Gastrocnemius medialis (tissue), 4 donors: ENCODE measurements at regions not wholly inside any gene's neighbourhood (a gene's known extent, or its start where the extent isn't known, plus 50 kb on each side); places are given as distances from the start of the nearest gene placed in this dataset.

Experiments used
- ATAC-seq, 2 donors: fragments of 150-250 bp; one replicate each; pipeline ENCODE4 v1.9.1; 2016
- DNase-seq, 2 donors: peaks; one replicate each; pipeline ENCODE4 v3.0.0-alpha.2; 2019
- H3K27ac ChIP-seq, 4 donors: fragments of 200-600 bp; sonication (generic); 1 replicate in 1 of 4; 2 replicates in 3 of 4; pipeline ENCODE4 v1.5.1; 2016 to 2018; ENCODE audit warnings: mild to moderate bottlenecking in 2 of 4, moderate library complexity in 1 of 4
- H3K27me3 ChIP-seq, 3 donors: fragments of 200-600 bp; sonication (generic) in 2 of 3; 1 replicate in 1 of 3; 2 replicates in 2 of 3; pipeline versions ENCODE4 v1.5.1 to v1.6.0; 2016 to 2019; ENCODE audit warnings: mild to moderate bottlenecking in 1 of 3, moderate library complexity in 1 of 3
- H3K36me3 ChIP-seq, 2 donors: fragments of 200-600 bp; sonication (generic) in 1 of 2; one replicate each; pipeline ENCODE4 v1.5.1; 2017 to 2018
- H3K4me1 ChIP-seq, 2 donors: fragments of 200-600 bp; sonication (generic) in 1 of 2; one replicate each; pipeline ENCODE4 v1.5.1; 2016 to 2017; ENCODE audit warnings: mild to moderate bottlenecking in 2 of 2
- H3K4me3 ChIP-seq, 4 donors: fragments of 200-600 bp; sonication (generic) in 3 of 4; 1 replicate in 1 of 4; 2 replicates in 3 of 4; pipeline ENCODE4 v1.5.1; 2016 to 2019; ENCODE audit warnings: mild to moderate bottlenecking in 2 of 4
- H3K9me3 ChIP-seq, 3 donors: fragments of 200-600 bp; sonication (generic) in 2 of 3; 1 replicate in 1 of 3; 2 replicates in 2 of 3; pipeline ENCODE4 v1.5.1; 2016 to 2019
- POLR2A ChIP-seq, 2 donors: fragments of 450-650 bp; IDR thresholded peaks; one replicate each; pipeline ENCODE4 v1.6.1; 2017; ENCODE audit warnings: antibody characterized with exemption in 2 of 2, mild to moderate bottlenecking in 2 of 2, moderate library complexity in 2 of 2
- in situ Hi-C, 4 donors: fragments of 200-750 bp; cut with MboI; loops; one replicate each; pipeline versions ENCODE4 v1.15.0 to v1.8.0; 2017; ENCODE audit warnings: low sequenced_read_pairs in 4 of 4
- intact Hi-C: fragments of 100-400 bp; cut with DNase I; formaldehyde crosslinking; loops from one replicate; pipeline ENCODE4 v1.15.1; 2023; ENCODE audit warnings: low total_unique reads
- TF ChIP-seq, protein P1 (sequence below), 5 experiments: fragments of 450-650 bp in 3 of 5; fragments of 200-600 bp in 2 of 5; sonication (generic) in 2 of 5; IDR thresholded peaks in 4 of 5; conservative IDR thresholded peaks in 1 of 5; 1 replicate in 4 of 5; 2 replicates in 1 of 5; pipeline ENCODE4 v1.5.1; 2016 to 2019; ENCODE audit warnings: antibody characterized with exemption in 5 of 5, mild to moderate bottlenecking in 3 of 5, moderate library complexity in 3 of 5

- no peak for TF ChIP-seq POLR2A (IDR thresholded peaks at IDR 0.05)
- TF ChIP-seq, protein P1, sequence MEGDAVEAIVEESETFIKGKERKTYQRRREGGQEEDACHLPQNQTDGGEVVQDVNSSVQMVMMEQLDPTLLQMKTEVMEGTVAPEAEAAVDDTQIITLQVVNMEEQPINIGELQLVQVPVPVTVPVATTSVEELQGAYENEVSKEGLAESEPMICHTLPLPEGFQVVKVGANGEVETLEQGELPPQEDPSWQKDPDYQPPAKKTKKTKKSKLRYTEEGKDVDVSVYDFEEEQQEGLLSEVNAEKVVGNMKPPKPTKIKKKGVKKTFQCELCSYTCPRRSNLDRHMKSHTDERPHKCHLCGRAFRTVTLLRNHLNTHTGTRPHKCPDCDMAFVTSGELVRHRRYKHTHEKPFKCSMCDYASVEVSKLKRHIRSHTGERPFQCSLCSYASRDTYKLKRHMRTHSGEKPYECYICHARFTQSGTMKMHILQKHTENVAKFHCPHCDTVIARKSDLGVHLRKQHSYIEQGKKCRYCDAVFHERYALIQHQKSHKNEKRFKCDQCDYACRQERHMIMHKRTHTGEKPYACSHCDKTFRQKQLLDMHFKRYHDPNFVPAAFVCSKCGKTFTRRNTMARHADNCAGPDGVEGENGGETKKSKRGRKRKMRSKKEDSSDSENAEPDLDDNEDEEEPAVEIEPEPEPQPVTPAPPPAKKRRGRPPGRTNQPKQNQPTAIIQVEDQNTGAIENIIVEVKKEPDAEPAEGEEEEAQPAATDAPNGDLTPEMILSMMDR (IDR thresholded peaks at IDR 0.05 in 4 of 5, conservative IDR thresholded peaks at IDR 0.05 in 1 of 5), result no peak
- ATAC-seq (no peak), DNase-seq (no peak)
- Histone ChIP-seq H3K27me3 (no peaks in the 10 kb centered on the region), H3K27ac (no peak overlapping the region), H3K9me3 (no peaks in the 10 kb centered on the region), H3K4me1 (no peaks in the 10 kb centered on the region), H3K4me3 (no peak overlapping the region), H3K36me3 (no peaks in the 10 kb centered on the region)
- intact Hi-C loops (no loop called here), in situ Hi-C loops (no loop called here)
Measured at GRCh38 chr4:37745946-37746345, 59.8 kb upstream of the RELL1 start.

DNA sequence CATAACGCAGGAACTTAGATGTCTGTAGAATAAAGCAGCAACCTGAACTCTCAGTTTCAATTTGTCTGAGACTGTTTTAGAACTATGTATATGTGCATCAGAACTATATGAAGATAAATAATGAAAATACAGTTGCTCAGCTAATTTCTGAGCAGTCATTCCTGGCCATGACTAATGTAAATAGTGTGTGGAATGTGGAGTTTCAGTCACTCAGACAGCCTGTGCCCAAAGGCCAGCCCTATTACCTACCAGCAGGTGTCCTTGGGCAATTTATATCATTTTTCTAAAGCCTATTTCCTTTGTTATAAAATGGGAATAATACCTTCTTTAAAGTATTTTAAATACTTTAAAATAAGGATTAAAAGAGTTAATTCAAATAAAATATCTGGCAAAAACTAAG lies 56.0 kb upstream of the RELL1 start:
- ATAC-seq (no peak), DNase-seq (no peak)
- TF ChIP-seq, protein P1 (IDR thresholded peaks at IDR 0.05 in 4 of 5, conservative IDR thresholded peaks at IDR 0.05 in 1 of 5), result no peak
- no peak for TF ChIP-seq POLR2A (IDR thresholded peaks at IDR 0.05)
- H3K4me1 ChIP-seq, result no peaks in the 10 kb centered on the region
- no peaks in the 10 kb centered on the region for H3K9me3 ChIP-seq
- no peak overlapping the region for H3K27ac ChIP-seq
- H3K36me3 ChIP-seq, result no peaks in the 10 kb centered on the region
- in situ Hi-C loops (no loop called here), intact Hi-C loops (no loop called here)
- H3K4me3 ChIP-seq, result no peak overlapping the region
- no peaks in the 10 kb centered on the region for H3K27me3 ChIP-seq

- Histone ChIP-seq H3K4me1 (no peaks in the 10 kb centered on the region), H3K36me3 (no peaks in the 10 kb centered on the region), H3K27ac (no peak overlapping the region), H3K27me3 (no peaks in the 10 kb centered on the region), H3K9me3 (no peaks in the 10 kb centered on the region), H3K4me3 (no peak overlapping the region)
- intact Hi-C loops (no loop called here), in situ Hi-C loops (no loop called here)
- TF ChIP-seq POLR2A (IDR thresholded peaks at IDR 0.05), result no peak
- TF ChIP-seq, protein P1 (IDR thresholded peaks at IDR 0.05 in 4 of 5, conservative IDR thresholded peaks at IDR 0.05 in 1 of 5), result no peak
- ATAC-seq (no peak), DNase-seq (no peak)
Measured at GRCh38 chr4:37741564-37741963, 55.4 kb upstream of the RELL1 start.

DNA sequence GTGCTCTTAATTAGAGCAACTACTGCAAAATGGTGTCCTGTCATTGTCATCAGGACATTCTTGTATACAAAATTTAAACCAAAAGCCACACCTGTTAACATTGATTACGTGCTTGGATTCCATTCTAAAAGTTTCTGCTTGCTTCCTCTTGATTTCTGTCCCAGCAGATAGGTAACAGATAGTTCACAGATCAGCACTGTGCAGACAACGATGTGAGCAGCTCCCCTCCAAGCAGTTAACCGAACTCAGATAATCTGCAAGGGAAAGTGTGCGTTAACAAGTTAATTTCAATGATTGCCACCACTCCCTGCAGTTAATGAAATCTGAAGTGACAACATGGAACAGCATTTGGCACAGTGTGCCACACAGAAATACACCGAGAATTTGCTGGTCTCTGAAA lies 54.4 kb upstream of the RELL1 start:
- no peaks in the 10 kb centered on the region for H3K27me3 ChIP-seq
- in situ Hi-C loops, result no loop called here
- TF ChIP-seq, protein P1 (IDR thresholded peaks at IDR 0.05 in 4 of 5, conservative IDR thresholded peaks at IDR 0.05 in 1 of 5), result no peak
- TF ChIP-seq POLR2A (IDR thresholded peaks at IDR 0.05), result no peak
- DNase-seq, result no peak
- no peaks in the 10 kb centered on the region for H3K4me1 ChIP-seq
- no peak for ATAC-seq
- intact Hi-C loops, result no loop called here
- H3K27ac ChIP-seq, result no peak overlapping the region
- no peak overlapping the region for H3K4me3 ChIP-seq
- no peaks in the 10 kb centered on the region for H3K36me3 ChIP-seq
- H3K9me3 ChIP-seq, result no peaks in the 10 kb centered on the region

DNA sequence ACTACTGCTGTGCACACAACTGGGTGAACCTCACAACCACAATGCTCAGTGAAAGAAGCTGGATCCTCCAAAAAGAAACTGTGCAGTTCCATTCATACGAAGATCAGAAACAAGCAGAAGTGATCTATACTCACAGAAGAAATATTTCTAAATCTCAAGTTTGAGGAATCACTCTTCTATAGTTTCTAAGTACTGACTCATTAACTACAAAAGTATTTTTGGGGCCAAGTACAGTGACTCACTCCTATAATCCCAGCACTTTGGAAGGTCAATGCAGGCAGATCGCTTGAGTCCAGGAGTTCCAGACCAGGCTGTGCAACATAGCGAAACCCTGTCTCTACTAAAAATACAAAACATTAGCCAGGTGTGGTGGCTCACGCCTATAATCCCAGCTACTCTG lies 51.3 kb upstream of the RELL1 start:
- TF ChIP-seq, protein P1 (IDR thresholded peaks at IDR 0.05 in 4 of 5, conservative IDR thresholded peaks at IDR 0.05 in 1 of 5), result no peak
- no peak for TF ChIP-seq POLR2A (IDR thresholded peaks at IDR 0.05)

More for the DNA sequence above, 51.3 kb upstream of the RELL1 start:
- intact Hi-C loops, result no loop called here
- no peak overlapping the region for H3K4me3 ChIP-seq
- H3K36me3 ChIP-seq, result no peaks in the 10 kb centered on the region
- DNase-seq, result no peak
- H3K9me3 ChIP-seq, result no peaks in the 10 kb centered on the region
- in situ Hi-C loops, result loop anchor here in 1 of 4 donors (10.0 kb wide), 1 partner anchor 57 kb away; no protein-coding TSS in a partner anchor
- ATAC-seq, result no peak
- no peak overlapping the region for H3K27ac ChIP-seq
- no peaks in the 10 kb centered on the region for H3K27me3 ChIP-seq
- no peaks in the 10 kb centered on the region for H3K4me1 ChIP-seq
